HL-60 (cell line): ENCODE measurements at regions not wholly inside any gene's neighbourhood (a gene's known extent, or its start where the extent isn't known, plus 50 kb on each side); places are given as distances from the start of the nearest gene placed in this dataset.

Experiments
- GABPA ChIP-seq: IDR thresholded peaks from 2 replicates; pipeline ENCODE4 v1.6.1; 2012; ENCODE audit warnings: low read depth
- POLR2AphosphoS5 ChIP-seq: IDR thresholded peaks from 2 replicates; pipeline ENCODE4 v1.6.1; 2012; ENCODE audit warnings: low read depth
- SPI1 ChIP-seq: IDR thresholded peaks from 2 replicates; pipeline ENCODE4 v1.6.1; 2012; ENCODE audit warnings: low read depth, mild to moderate bottlenecking, borderline replicate concordance
- TF ChIP-seq, protein P1 (sequence below): IDR thresholded peaks from one replicate; pipeline ENCODE4 v1.5.1; 2011; ENCODE audit warnings: low read length, control low read depth, inconsistent platforms; ENCODE audit not compliant: insufficient read depth
- TF ChIP-seq, protein P2 (sequence below): IDR thresholded peaks from 2 replicates; pipeline ENCODE4 v1.6.1; 2012; ENCODE audit warnings: low read depth; ENCODE audit not compliant: insufficient replicate concordance

DNA sequence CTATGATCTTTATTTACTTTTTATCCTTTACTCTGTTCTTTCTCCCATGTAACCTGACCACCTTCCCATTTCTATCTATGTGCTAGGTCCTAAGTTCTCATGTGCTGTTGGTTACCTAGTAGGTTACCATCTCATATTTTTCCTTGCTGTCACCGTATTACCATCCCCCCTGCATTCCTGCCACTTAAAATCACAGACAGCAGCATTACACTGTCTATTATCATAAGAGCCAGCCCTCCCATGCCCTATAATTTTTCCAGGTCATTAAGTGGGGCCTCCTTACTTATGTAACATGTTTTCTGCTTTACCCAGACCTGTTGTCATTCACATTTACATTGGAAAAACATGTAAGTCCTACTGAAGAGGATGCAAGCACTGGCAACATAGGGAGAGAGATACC is 202.9 kb downstream of the HS3ST3A1 start:
- TF ChIP-seq, protein P1, sequence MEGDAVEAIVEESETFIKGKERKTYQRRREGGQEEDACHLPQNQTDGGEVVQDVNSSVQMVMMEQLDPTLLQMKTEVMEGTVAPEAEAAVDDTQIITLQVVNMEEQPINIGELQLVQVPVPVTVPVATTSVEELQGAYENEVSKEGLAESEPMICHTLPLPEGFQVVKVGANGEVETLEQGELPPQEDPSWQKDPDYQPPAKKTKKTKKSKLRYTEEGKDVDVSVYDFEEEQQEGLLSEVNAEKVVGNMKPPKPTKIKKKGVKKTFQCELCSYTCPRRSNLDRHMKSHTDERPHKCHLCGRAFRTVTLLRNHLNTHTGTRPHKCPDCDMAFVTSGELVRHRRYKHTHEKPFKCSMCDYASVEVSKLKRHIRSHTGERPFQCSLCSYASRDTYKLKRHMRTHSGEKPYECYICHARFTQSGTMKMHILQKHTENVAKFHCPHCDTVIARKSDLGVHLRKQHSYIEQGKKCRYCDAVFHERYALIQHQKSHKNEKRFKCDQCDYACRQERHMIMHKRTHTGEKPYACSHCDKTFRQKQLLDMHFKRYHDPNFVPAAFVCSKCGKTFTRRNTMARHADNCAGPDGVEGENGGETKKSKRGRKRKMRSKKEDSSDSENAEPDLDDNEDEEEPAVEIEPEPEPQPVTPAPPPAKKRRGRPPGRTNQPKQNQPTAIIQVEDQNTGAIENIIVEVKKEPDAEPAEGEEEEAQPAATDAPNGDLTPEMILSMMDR: no peak
- TF ChIP-seq POLR2AphosphoS5: no peak
- TF ChIP-seq GABPA: no peak
- TF ChIP-seq, protein P2, sequence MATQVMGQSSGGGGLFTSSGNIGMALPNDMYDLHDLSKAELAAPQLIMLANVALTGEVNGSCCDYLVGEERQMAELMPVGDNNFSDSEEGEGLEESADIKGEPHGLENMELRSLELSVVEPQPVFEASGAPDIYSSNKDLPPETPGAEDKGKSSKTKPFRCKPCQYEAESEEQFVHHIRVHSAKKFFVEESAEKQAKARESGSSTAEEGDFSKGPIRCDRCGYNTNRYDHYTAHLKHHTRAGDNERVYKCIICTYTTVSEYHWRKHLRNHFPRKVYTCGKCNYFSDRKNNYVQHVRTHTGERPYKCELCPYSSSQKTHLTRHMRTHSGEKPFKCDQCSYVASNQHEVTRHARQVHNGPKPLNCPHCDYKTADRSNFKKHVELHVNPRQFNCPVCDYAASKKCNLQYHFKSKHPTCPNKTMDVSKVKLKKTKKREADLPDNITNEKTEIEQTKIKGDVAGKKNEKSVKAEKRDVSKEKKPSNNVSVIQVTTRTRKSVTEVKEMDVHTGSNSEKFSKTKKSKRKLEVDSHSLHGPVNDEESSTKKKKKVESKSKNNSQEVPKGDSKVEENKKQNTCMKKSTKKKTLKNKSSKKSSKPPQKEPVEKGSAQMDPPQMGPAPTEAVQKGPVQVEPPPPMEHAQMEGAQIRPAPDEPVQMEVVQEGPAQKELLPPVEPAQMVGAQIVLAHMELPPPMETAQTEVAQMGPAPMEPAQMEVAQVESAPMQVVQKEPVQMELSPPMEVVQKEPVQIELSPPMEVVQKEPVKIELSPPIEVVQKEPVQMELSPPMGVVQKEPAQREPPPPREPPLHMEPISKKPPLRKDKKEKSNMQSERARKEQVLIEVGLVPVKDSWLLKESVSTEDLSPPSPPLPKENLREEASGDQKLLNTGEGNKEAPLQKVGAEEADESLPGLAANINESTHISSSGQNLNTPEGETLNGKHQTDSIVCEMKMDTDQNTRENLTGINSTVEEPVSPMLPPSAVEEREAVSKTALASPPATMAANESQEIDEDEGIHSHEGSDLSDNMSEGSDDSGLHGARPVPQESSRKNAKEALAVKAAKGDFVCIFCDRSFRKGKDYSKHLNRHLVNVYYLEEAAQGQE: no peak
- no peak for TF ChIP-seq SPI1
